ENCODE measurements at regions not wholly inside any gene's neighbourhood (a gene's known extent, or its start where the extent isn't known, plus 50 kb on each side); places are given as distances from the start of the nearest gene placed in this dataset.

- Histone ChIP-seq H2AFZ (ENCODE audit: low read depth, low read length) (no peak overlapping the region), H3K4me3 (no peak overlapping the region), H3K27ac (ENCODE audit: extremely low read depth, low read depth, low read length) (no peak overlapping the region), H4K20me1 (replicated peaks; ENCODE audit: control insufficient read depth, insufficient read depth, low read length) (no peaks in the 10 kb centered on the region), H3K27me3 (ENCODE audit: control insufficient read depth in 2 of 2, insufficient read depth in 2 of 2, low read length in 2 of 2) (no peaks in the 10 kb centered on the region), H3K9ac (ENCODE audit: insufficient read depth in 1 of 2, low read depth in 2 of 2, low read length in 2 of 2) (no peak overlapping the region), H3K36me3 (ENCODE audit: control insufficient read depth, insufficient read depth, low read length) (no peaks in the 10 kb centered on the region), H3K9me3 (replicated peaks; ENCODE audit: control insufficient read depth, insufficient read depth, low read depth, low read length) (no peaks in the 10 kb centered on the region), H3K9me1 (ENCODE audit: control insufficient read depth, insufficient read depth, low read length) (no peaks in the 10 kb centered on the region), H3K4me2 (ENCODE audit: insufficient read depth, low read length) (no peak overlapping the region), H3K79me2 (ENCODE audit: control insufficient read depth, insufficient read depth, low read length) (no peaks in the 10 kb centered on the region), H3K4me1 (replicated peaks in 1 of 2; ENCODE audit: control insufficient read depth in 2 of 2, insufficient read depth in 2 of 2, low read length in 2 of 2) (no peaks in the 10 kb centered on the region)
- intact Hi-C loops (cut with micrococcal nuclease) (no loop called here), in situ Hi-C loops (cut with MboI) (no loop called here)
- FAIRE-seq: no peak
- BruUV-seq (replicated peaks): no TSS peak
- ChIA-PET POLR2A (no interaction called here), CTCF (ENCODE audit: low intra/inter-chr PET ratio) (no interaction called here)
- DNase-seq (ENCODE audit: extremely low read depth in 1 of 4, low spot score in 3 of 4): no peak
- WGBS (ENCODE audit: insufficient coverage, low coverage, missing lambda C conversion rate): 0% methylated on average over 1 of the region's 1 CpG
- no peak for ATAC-seq
- TF ChIP-seq HOXB6 (CRISPR knock-in tag; IDR thresholded peaks at IDR 0.05; ENCODE audit: borderline replicate concordance): no peak
- no peak for TF ChIP-seq CHD1 (IDR thresholded peaks at IDR 0.05; ENCODE audit: low read length)
- no peak for TF ChIP-seq PPARD (CRISPR knock-in tag; IDR thresholded peaks at IDR 0.05)
- TF ChIP-seq SAFB2 (IDR thresholded peaks at IDR 0.05; ENCODE audit: borderline replicate concordance, low read depth, low read length, severe bottlenecking): no peak
- no peak for TF ChIP-seq TCF7 (IDR thresholded peaks at IDR 0.05; ENCODE audit: borderline replicate concordance)
- TF ChIP-seq NFRKB (IDR thresholded peaks at IDR 0.05; ENCODE audit: low read depth): no peak
- TF ChIP-seq TBP (optimal IDR thresholded peaks at IDR 0.05; ENCODE audit: low read depth, low read length): no peak
- no peak for TF ChIP-seq ARHGAP35 (IDR thresholded peaks at IDR 0.05; ENCODE audit: partially characterized antibody)
- TF ChIP-seq CTCFL (IDR thresholded peaks at IDR 0.05; ENCODE audit: borderline replicate concordance, insufficient read depth, low read depth, low read length, poor library complexity, severe bottlenecking): no peak
- TF ChIP-seq ZNF280B (CRISPR knock-in tag; IDR thresholded peaks at IDR 0.05): no peak
- no peak for TF ChIP-seq SREBF1 (IDR thresholded peaks at IDR 0.05; ENCODE audit: borderline replicate concordance, low read depth, low read length)
- no peak for TF ChIP-seq ELF1 (tag; IDR thresholded peaks at IDR 0.05)
- no peak for TF ChIP-seq PTRF (tag; IDR thresholded peaks at IDR 0.05)
- no peak for TF ChIP-seq ZNF41 (CRISPR knock-in tag; conservative IDR thresholded peaks at IDR 0.05)
- TF ChIP-seq GTF3C2 (IDR thresholded peaks at IDR 0.05; ENCODE audit: borderline replicate concordance, extremely low read depth, insufficient read length): no peak
- no peak for TF ChIP-seq NFIX (CRISPR knock-in tag; IDR thresholded peaks at IDR 0.05; ENCODE audit: low read depth)
- no peak for TF ChIP-seq PTTG1 (tag; IDR thresholded peaks at IDR 0.05; ENCODE audit: low read depth)
- TF ChIP-seq POU5F1 (IDR thresholded peaks at IDR 0.05; ENCODE audit: borderline replicate concordance, low read depth, low read length, partially characterized antibody): no peak
- TF ChIP-seq NFATC3 (IDR thresholded peaks at IDR 0.05): no peak
These were observed 442.9 kb downstream of the SLC4A3 start for GRCh38 chr2:220070349-220070748.

All from K562 (cell line).